ENCODE measurements at regions not wholly inside any gene's neighbourhood (a gene's known extent, or its start where the extent isn't known, plus 50 kb on each side); places are given as distances from the start of the nearest gene placed in this dataset.

DNA sequence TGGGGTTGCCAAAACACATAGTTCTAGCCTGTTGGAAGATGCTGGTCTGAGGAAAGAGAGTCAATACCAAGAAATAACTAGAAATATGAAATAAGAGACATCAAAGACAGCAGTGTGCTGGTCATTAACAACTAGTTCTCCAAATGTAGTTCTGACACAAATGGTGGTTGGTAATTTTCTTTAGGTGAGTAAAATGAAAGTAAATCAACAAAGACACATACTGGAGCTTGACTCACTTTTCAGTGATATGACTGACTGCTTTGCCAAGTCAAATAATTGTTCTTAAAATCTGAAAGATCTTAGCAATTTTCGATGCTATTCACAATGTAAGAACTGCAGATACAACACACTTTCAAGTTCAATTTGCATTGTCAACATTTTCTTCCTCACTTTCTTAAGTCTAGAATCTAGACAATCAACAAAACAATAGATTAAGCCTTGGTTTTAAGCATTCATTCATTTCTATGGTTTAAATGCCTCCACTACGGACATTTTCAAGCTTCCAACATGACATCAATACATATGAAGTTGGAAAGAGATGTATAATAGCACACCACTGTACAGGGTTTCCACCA, 166.8 kb upstream of the MAP3K1 start:
- no peak overlapping the region for H3K4me3 ChIP-seq (ENCODE audit: low read depth, low read length)
- DNase-seq (ENCODE audit: low read depth): no peak
- TF ChIP-seq, protein P1, sequence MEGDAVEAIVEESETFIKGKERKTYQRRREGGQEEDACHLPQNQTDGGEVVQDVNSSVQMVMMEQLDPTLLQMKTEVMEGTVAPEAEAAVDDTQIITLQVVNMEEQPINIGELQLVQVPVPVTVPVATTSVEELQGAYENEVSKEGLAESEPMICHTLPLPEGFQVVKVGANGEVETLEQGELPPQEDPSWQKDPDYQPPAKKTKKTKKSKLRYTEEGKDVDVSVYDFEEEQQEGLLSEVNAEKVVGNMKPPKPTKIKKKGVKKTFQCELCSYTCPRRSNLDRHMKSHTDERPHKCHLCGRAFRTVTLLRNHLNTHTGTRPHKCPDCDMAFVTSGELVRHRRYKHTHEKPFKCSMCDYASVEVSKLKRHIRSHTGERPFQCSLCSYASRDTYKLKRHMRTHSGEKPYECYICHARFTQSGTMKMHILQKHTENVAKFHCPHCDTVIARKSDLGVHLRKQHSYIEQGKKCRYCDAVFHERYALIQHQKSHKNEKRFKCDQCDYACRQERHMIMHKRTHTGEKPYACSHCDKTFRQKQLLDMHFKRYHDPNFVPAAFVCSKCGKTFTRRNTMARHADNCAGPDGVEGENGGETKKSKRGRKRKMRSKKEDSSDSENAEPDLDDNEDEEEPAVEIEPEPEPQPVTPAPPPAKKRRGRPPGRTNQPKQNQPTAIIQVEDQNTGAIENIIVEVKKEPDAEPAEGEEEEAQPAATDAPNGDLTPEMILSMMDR (conservative IDR thresholded peaks at IDR 0.05; ENCODE audit: low read depth, low read length): no peak

DNA sequence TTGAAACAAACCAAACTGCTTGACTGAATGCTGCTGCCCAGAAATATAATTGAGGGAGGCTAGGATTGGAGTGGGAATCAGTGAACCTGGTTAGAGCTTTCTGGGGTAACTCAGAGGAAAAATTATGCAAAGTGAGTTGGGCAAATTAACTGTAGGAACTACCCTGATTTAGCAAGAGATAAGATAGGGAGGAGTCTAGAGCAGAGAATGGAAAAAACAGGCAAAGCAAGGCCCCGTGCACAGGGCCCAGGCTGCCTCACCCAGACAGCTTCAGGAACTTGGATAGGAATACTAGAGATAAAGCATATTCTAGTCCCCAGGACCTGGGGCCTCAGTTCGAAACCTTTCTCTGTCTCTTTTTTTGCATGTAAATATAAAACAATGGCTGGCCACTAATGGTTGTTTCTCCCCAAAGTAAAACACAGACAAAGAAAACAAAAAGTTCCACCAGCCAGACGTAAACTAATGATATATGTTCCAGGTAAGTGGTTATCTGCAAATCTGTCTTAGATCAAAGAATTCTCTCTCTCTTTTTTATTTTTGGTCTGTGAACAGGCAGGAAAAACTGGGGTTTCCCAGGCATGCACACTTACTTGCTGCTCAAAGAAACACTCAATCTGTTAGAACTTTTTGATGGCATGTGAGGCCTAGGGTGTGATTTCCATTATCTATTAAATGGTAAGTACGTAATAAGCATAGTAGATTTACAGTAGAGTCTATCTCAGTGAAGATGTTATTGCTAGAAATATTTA, 168.1 kb upstream of the MAP3K1 start:
- no peak overlapping the region for H3K4me3 ChIP-seq (ENCODE audit: low read depth, low read length)
- no peak for DNase-seq (ENCODE audit: low read depth)
- TF ChIP-seq, protein P1 (conservative IDR thresholded peaks at IDR 0.05; ENCODE audit: low read depth, low read length): no peak

DNA sequence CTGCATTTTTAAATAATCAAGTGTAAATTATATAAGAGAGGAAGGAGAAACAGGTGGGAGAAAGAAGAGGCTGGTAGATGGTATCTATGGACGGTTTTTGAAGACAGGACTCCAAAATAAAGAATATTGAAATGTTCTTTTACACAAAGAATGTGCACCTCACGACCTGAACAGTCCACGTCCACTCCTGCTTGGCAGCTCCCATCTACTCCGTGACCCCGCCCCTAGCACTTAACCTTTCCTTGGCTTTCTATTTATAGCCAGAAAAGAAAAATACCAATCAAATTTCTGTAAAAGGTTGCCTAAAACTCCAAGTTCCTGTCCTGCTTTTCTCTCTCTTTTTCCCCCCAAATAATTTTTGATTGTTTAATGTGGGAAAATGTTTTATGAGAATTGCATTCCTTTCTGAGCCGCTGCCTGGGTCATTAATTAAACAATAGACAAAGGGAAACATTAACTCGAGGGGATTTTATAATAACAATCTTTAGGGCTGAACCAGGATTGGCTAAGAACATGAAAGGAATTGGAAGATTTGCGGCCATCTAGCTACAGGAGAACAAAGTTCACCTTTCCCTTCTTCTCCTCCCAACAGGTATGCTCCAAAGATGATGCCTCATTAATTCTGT, 173.6 kb upstream of the MAP3K1 start:
- DNase-seq (ENCODE audit: low read depth): no peak
- H3K4me3 ChIP-seq (ENCODE audit: low read depth, low read length): no peak overlapping the region
- TF ChIP-seq, protein P1 (conservative IDR thresholded peaks at IDR 0.05; ENCODE audit: low read depth, low read length): no peak

DNA sequence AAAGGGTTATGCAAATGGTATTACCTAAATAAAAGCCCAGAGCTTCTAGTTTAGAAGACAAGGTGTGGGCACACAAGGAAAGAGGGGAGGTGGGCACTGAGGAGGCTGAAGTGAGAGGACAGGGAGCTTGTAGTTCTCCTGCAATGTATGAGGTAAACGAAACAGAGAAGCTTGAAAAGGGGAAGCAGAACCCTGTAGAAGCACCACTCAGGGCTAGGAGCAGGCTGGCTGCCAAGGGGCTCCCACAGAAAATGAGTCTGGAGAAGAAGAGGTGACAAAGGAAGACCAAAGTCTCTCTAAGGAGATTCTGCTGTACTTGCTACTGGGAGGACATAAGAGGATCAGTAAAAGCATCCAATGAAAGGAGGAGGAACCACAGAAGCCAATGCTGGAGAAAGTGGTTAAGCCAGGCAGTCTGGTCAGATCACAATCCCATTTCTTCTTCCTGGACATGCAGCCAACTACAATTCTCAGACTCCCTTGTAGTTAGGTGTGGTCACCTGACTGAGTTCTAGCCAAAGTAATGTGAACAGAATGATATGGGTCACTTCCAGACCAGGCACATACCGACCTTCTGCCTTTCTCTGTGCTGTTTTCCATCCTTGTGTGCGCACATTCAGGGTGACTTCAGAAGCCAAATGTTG, 174.5 kb upstream of the MAP3K1 start:
- no peak overlapping the region for H3K4me3 ChIP-seq (ENCODE audit: low read depth, low read length)
- TF ChIP-seq, protein P1 (conservative IDR thresholded peaks at IDR 0.05; ENCODE audit: low read depth, low read length): no peak
- no peak for DNase-seq (ENCODE audit: low read depth)

DNA sequence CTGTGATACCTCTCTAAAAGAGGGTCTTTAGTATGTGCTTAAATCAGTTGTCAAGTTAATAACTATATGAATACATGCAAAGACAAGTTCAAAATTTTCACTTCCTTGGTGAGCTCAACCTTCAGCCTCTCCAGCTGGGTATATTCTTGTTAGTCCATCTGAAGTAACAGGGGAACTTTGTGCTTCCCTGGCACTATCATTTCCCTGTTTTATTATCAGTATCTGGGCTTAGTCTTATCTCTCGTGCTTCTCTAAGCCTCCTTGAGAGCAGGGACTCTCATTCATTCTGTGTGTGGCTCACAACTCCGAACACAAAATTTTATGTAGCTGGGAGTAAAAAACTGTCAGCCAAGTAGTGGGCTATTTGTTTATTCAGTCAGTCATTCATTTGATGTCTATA, 175.9 kb upstream of the MAP3K1 start:
- no peak overlapping the region for H3K4me3 ChIP-seq (ENCODE audit: low read depth, low read length)
- no peak for DNase-seq (ENCODE audit: low read depth)
- TF ChIP-seq, protein P1 (conservative IDR thresholded peaks at IDR 0.05; ENCODE audit: low read depth, low read length): no peak

DNA sequence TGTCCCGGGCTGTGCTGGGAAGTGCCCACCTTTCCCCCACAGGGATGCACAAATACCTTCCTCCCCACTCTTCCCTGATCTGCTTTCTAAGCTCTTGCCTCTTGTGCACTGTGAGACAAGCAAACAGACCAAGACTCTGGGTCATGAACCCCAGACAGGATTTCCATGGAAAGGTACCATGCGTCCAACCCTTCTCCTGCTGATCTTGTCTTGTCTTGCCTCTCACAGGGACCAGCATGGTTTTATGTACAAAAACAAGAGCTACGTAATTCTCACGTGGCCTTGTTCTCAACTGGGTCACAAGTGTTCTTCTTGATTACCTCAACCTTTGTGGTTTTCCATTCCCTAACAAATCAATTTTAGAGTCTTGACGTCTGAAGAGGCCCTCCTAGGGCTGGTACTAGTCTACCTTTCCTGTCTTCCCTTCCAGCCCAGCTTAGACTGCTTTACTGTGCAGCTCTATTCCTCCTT, 176.5 kb upstream of the MAP3K1 start:
- no peak for DNase-seq (ENCODE audit: low read depth)
- no peak overlapping the region for H3K4me3 ChIP-seq (ENCODE audit: low read depth, low read length)
- TF ChIP-seq, protein P1 (conservative IDR thresholded peaks at IDR 0.05; ENCODE audit: low read depth, low read length): no peak
